ENCODE measurements at regions not wholly inside any gene's neighbourhood (a gene's known extent, or its start where the extent isn't known, plus 50 kb on each side); places are given as distances from the start of the nearest gene placed in this dataset.
"Not testable (repeated sequence)": the region's sequence is repeated elsewhere in the genome, so short reads cannot be mapped to it uniquely, and the experiment has no call there.

DNA sequence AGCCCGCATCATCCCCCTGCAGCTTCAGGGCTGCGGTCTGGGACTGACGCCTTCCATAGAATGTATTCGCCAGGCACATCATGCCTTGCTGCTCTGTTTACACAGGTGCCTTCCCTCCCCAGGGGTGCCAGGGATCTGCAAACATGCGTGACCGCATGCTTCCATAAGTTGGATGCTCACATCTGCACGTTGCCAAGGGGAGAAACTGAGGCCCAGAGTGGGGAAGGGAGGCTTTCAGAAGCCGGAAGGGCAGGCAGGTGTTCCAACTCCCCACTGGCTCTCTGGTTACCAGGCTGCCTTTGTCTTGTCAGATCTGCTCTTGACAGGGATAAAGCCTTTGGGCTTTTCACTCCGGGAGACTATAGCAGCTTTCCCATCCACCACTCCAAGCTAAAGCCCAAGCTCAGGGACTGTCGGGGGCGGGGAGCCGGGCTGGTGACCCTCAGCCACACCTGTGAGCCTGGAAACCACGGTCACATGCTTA lies 125.8 kb upstream of the TNP1 start:
- Mint-ChIP-seq H3K27ac (ENCODE audit: unreplicated experiment) (no peak overlapping the region), H3K27me3 (ENCODE audit: low read depth, unreplicated experiment) (peaks cover 14% of the 10 kb centered on the region), H3K9me3 (ENCODE audit: unreplicated experiment) (peaks cover 2% of the 10 kb centered on the region), H3K36me3 (ENCODE audit: low read depth, unreplicated experiment) (no peaks in the 10 kb centered on the region), H3K4me3 (ENCODE audit: unreplicated experiment) (no peak overlapping the region), H3K4me1 (ENCODE audit: low read depth, unreplicated experiment) (peaks cover 6% of the 10 kb centered on the region)
- Histone ChIP-seq H3K27ac (ENCODE audit: low read depth, low read length) (no peak overlapping the region), H3K4me2 (ENCODE audit: low read length) (no peak overlapping the region), H4K20me1 (ENCODE audit: insufficient read depth, low read length) (no peaks in the 10 kb centered on the region), H3K36me3 (ENCODE audit: insufficient read depth, low read length) (no peaks in the 10 kb centered on the region), H3K4me3 (ENCODE audit: insufficient read depth, low read depth, low read length) (no peak overlapping the region), H2AFZ (ENCODE audit: low read depth, low read length) (no peak overlapping the region), H3K27me3 (ENCODE audit: insufficient read depth, low read length) (no peaks in the 10 kb centered on the region), H3K4me1 (ENCODE audit: insufficient read depth, low read length) (no peaks in the 10 kb centered on the region), H3K9me3 (ENCODE audit: insufficient read depth, low read depth, low read length) (no peaks in the 10 kb centered on the region), H3K79me2 (ENCODE audit: insufficient read depth, low read length) (no peaks in the 10 kb centered on the region), H3K9ac (ENCODE audit: low read length) (no peak overlapping the region)
- DNase-seq (ENCODE audit: low read depth) (no peak), FAIRE-seq (no peak)
- TF ChIP-seq, protein P1, sequence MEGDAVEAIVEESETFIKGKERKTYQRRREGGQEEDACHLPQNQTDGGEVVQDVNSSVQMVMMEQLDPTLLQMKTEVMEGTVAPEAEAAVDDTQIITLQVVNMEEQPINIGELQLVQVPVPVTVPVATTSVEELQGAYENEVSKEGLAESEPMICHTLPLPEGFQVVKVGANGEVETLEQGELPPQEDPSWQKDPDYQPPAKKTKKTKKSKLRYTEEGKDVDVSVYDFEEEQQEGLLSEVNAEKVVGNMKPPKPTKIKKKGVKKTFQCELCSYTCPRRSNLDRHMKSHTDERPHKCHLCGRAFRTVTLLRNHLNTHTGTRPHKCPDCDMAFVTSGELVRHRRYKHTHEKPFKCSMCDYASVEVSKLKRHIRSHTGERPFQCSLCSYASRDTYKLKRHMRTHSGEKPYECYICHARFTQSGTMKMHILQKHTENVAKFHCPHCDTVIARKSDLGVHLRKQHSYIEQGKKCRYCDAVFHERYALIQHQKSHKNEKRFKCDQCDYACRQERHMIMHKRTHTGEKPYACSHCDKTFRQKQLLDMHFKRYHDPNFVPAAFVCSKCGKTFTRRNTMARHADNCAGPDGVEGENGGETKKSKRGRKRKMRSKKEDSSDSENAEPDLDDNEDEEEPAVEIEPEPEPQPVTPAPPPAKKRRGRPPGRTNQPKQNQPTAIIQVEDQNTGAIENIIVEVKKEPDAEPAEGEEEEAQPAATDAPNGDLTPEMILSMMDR (IDR thresholded peaks at IDR 0.05; ENCODE audit: insufficient read depth, low read depth, low read length): no peak
- no peak for TF ChIP-seq EZH2 (IDR thresholded peaks at IDR 0.05; ENCODE audit: insufficient read depth, low read length)

DNA sequence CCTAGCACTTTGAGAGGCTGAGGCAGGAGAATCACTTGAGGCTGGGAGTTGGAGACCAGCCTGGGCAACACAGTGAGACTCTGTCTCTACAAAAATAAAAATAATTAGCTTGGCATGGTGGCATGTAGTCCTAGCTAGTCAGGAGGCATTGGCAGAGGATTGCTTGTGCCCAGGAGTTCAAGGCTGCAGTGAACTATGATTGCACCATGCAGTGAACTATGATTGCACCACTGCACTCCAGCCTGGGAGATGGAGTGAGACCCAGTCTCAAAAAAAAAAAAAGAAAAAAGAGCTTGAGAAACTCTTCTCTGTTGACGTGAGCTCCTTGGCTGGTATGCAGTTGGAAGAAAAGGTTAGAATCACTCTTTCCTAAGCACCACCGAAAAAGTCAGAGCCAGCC lies 125.1 kb upstream of the TNP1 start:
- TF ChIP-seq, protein P1 (IDR thresholded peaks at IDR 0.05; ENCODE audit: insufficient read depth, low read depth, low read length): no peak
- TF ChIP-seq EZH2 (IDR thresholded peaks at IDR 0.05; ENCODE audit: insufficient read depth, low read length): no peak
- Histone ChIP-seq H3K4me3 (ENCODE audit: insufficient read depth, low read depth, low read length) (no peak overlapping the region), H3K27ac (ENCODE audit: low read depth, low read length) (no peak overlapping the region), H3K9ac (ENCODE audit: low read length) (no peak overlapping the region), H3K4me2 (ENCODE audit: low read length) (no peak overlapping the region), H3K36me3 (ENCODE audit: insufficient read depth, low read length) (no peaks in the 10 kb centered on the region), H3K27me3 (ENCODE audit: insufficient read depth, low read length) (no peaks in the 10 kb centered on the region), H2AFZ (ENCODE audit: low read depth, low read length) (no peak overlapping the region), H4K20me1 (ENCODE audit: insufficient read depth, low read length) (no peaks in the 10 kb centered on the region), H3K79me2 (ENCODE audit: insufficient read depth, low read length) (no peaks in the 10 kb centered on the region), H3K4me1 (ENCODE audit: insufficient read depth, low read length) (no peaks in the 10 kb centered on the region), H3K9me3 (ENCODE audit: insufficient read depth, low read depth, low read length) (no peaks in the 10 kb centered on the region)
- FAIRE-seq: no peak
- H3K4me3 Mint-ChIP-seq (ENCODE audit: unreplicated experiment): no peak overlapping the region
- peaks cover 14% of the 10 kb centered on the region for H3K27me3 Mint-ChIP-seq (ENCODE audit: low read depth, unreplicated experiment)
- no peak overlapping the region for H3K27ac Mint-ChIP-seq (ENCODE audit: unreplicated experiment)
- peaks cover 6% of the 10 kb centered on the region for H3K4me1 Mint-ChIP-seq (ENCODE audit: low read depth, unreplicated experiment)
- peaks cover 3% of the 10 kb centered on the region for H3K9me3 Mint-ChIP-seq (ENCODE audit: unreplicated experiment)
- no peaks in the 10 kb centered on the region for H3K36me3 Mint-ChIP-seq (ENCODE audit: low read depth, unreplicated experiment)
- DNase-seq (ENCODE audit: low read depth): no peak

GRCh38 chr2:216981951-216982350 lies 122.1 kb upstream of the TNP1 start:
- H3K27ac Mint-ChIP-seq (ENCODE audit: unreplicated experiment); H3K27ac ChIP-seq (ENCODE audit: low read depth, low read length); H3K9me3 ChIP-seq (ENCODE audit: insufficient read depth, low read depth, low read length); H3K4me3 ChIP-seq (ENCODE audit: insufficient read depth, low read depth, low read length); H3K4me1 Mint-ChIP-seq (ENCODE audit: low read depth, unreplicated experiment); H2AFZ ChIP-seq (ENCODE audit: low read depth, low read length); H3K4me3 Mint-ChIP-seq (ENCODE audit: unreplicated experiment); H3K36me3 Mint-ChIP-seq (ENCODE audit: low read depth, unreplicated experiment); H4K20me1 ChIP-seq (ENCODE audit: insufficient read depth, low read length); FAIRE-seq; H3K4me2 ChIP-seq (ENCODE audit: low read length); H3K79me2 ChIP-seq (ENCODE audit: insufficient read depth, low read length); H3K9ac ChIP-seq (ENCODE audit: low read length); DNase-seq (ENCODE audit: low read depth); H3K27me3 ChIP-seq (ENCODE audit: insufficient read depth, low read length); H3K36me3 ChIP-seq (ENCODE audit: insufficient read depth, low read length); H3K4me1 ChIP-seq (ENCODE audit: insufficient read depth, low read length): not testable (repeated sequence)
- Mint-ChIP-seq H3K27me3 (ENCODE audit: low read depth, unreplicated experiment) (peaks cover 16% of the 10 kb centered on the region), H3K9me3 (ENCODE audit: unreplicated experiment) (peaks cover 16% of the 10 kb centered on the region)

DNA sequence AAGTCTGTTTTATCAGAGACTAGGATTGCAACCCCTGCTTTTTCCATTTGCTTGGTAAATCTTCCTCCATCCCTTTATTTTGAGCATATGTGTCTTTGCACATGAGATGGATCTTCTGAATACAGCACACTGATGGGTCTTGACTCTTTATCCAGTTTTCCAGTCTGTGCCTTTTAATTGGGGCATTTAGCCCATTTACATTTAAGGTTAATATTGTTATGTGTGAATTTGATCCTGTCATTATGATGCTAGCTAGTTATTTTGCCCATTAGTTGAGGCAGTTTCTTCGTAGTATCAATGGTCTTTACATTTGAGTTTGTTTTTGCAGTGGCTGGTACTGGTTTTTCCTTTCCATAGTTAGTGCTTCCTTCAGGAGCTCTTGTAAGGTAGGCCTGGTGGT lies 120.6 kb upstream of the TNP1 start:
- H3K27ac ChIP-seq (ENCODE audit: low read depth, low read length); H3K4me1 Mint-ChIP-seq (ENCODE audit: low read depth, unreplicated experiment); H3K4me1 ChIP-seq (ENCODE audit: insufficient read depth, low read length); H3K4me2 ChIP-seq (ENCODE audit: low read length); H3K9me3 ChIP-seq (ENCODE audit: insufficient read depth, low read depth, low read length); H3K4me3 ChIP-seq (ENCODE audit: insufficient read depth, low read depth, low read length); H2AFZ ChIP-seq (ENCODE audit: low read depth, low read length); H3K4me3 Mint-ChIP-seq (ENCODE audit: unreplicated experiment); H3K36me3 ChIP-seq (ENCODE audit: insufficient read depth, low read length); H3K27me3 ChIP-seq (ENCODE audit: insufficient read depth, low read length); DNase-seq (ENCODE audit: low read depth); H4K20me1 ChIP-seq (ENCODE audit: insufficient read depth, low read length); H3K36me3 Mint-ChIP-seq (ENCODE audit: low read depth, unreplicated experiment); H3K27ac Mint-ChIP-seq (ENCODE audit: unreplicated experiment); FAIRE-seq; H3K79me2 ChIP-seq (ENCODE audit: insufficient read depth, low read length); H3K9ac ChIP-seq (ENCODE audit: low read length): not testable (repeated sequence)
- peaks cover 13% of the 10 kb centered on the region for H3K27me3 Mint-ChIP-seq (ENCODE audit: low read depth, unreplicated experiment)
- H3K9me3 Mint-ChIP-seq (ENCODE audit: unreplicated experiment): peaks cover 20% of the 10 kb centered on the region
